ENCODE measurements at regions not wholly inside any gene's neighbourhood (a gene's known extent, or its start where the extent isn't known, plus 50 kb on each side); places are given as distances from the start of the nearest gene placed in this dataset.

- no peak for TF ChIP-seq CTCF (IDR thresholded peaks at IDR 0.05; ENCODE audit: poor library complexity)
- no peak for TF ChIP-seq EZH2 (IDR thresholded peaks at IDR 0.05; ENCODE audit: borderline replicate concordance)
Measured at GRCh38 chr20:56985066-56985685, 281.3 kb downstream of the BMP7 start.
